CD14-positive monocyte (primary cell): ENCODE measurements at regions not wholly inside any gene's neighbourhood (a gene's known extent, or its start where the extent isn't known, plus 50 kb on each side); places are given as distances from the start of the nearest gene placed in this dataset.

ENCODE experiments used
- DNase-seq, 3 donors: peaks; one replicate each; pipeline ENCODE4 v3.0.0-alpha.2; 2011 to 2022
- H2AFZ ChIP-seq: 2 replicates; pipeline ENCODE4 v1.6.0; 2012; ENCODE audit warnings: mild to moderate bottlenecking, low read depth, low read length, inconsistent platforms; ENCODE audit not compliant: insufficient read depth, poor library complexity, severe bottlenecking
- H3K27ac ChIP-seq, 2 donors: 1 replicate in 1 of 2; 2 replicates in 1 of 2; pipeline ENCODE4 v1.5.1; 2012 to 2013; ENCODE audit warnings: low read length in 2 of 2, control low read depth in 1 of 2, inconsistent platforms in 1 of 2, low read depth in 1 of 2, mild to moderate bottlenecking in 1 of 2
- H3K27me3 ChIP-seq, 2 donors: one replicate each; pipeline versions ENCODE4 v1.6.0 to v1.6.1; 2011 to 2013; ENCODE audit warnings: low read length in 2 of 2; ENCODE audit not compliant: control insufficient read depth in 2 of 2, insufficient read depth in 2 of 2
- H3K36me3 ChIP-seq, 2 donors: replicated peaks in 1 of 2; 1 replicate in 1 of 2; 2 replicates in 1 of 2; pipeline versions ENCODE4 v1.5.1 to v1.6.1; 2012 to 2013; ENCODE audit warnings: low read length in 2 of 2, control low read depth in 1 of 2, inconsistent platforms in 1 of 2, mild to moderate bottlenecking in 1 of 2; ENCODE audit not compliant: insufficient read depth in 2 of 2, control insufficient read depth in 1 of 2
- H3K4me1 ChIP-seq, 2 donors: 1 replicate in 1 of 2; 2 replicates in 1 of 2; pipeline versions ENCODE4 v1.5.1 to v1.6.1; 2012 to 2013; ENCODE audit warnings: low read length in 2 of 2, control low read depth in 1 of 2, inconsistent platforms in 1 of 2, mild to moderate bottlenecking in 1 of 2, moderate library complexity in 1 of 2; ENCODE audit not compliant: insufficient read depth in 2 of 2, control insufficient read depth in 1 of 2
- H3K4me2 ChIP-seq: replicated peaks from 2 replicates; pipeline ENCODE3; 2012; ENCODE audit warnings: low read length, moderate library complexity, mild to moderate bottlenecking; ENCODE audit not compliant: poor library complexity, severe bottlenecking; ENCODE audit errors: extremely low read depth
- H3K4me3 ChIP-seq, 3 experiments: fragments of 200-600 bp in 1 of 3; sonication (generic) in 1 of 3; replicated peaks in 1 of 3; 1 replicate in 2 of 3; 2 replicates in 1 of 3; pipeline ENCODE4 v1.5.1; 2011 to 2013; ENCODE audit warnings: low read length in 3 of 3, mild to moderate bottlenecking in 3 of 3, control low read depth in 2 of 3, low read depth in 2 of 3, inconsistent platforms in 1 of 3, moderate library complexity in 1 of 3
- H3K79me2 ChIP-seq: 2 replicates; pipeline ENCODE4 v1.6.0; 2012; ENCODE audit warnings: mild to moderate bottlenecking, control low read depth, inconsistent platforms, low read length, moderate library complexity; ENCODE audit not compliant: insufficient read depth
- H3K9ac ChIP-seq: 2 replicates; pipeline ENCODE4 v1.6.0; 2017; ENCODE audit warnings: low read length, mild to moderate bottlenecking; ENCODE audit not compliant: insufficient read depth, poor library complexity, severe bottlenecking
- H3K9me3 ChIP-seq, 2 donors: replicated peaks in 1 of 2; 1 replicate in 1 of 2; 2 replicates in 1 of 2; pipeline versions ENCODE4 v1.5.1 to v1.6.1; 2012 to 2013; ENCODE audit warnings: low read length in 2 of 2, control low read depth in 1 of 2; ENCODE audit not compliant: control insufficient read depth in 1 of 2, insufficient read depth in 1 of 2
- H4K20me1 ChIP-seq: 2 replicates; pipeline ENCODE4 v1.6.0; 2012; ENCODE audit warnings: mild to moderate bottlenecking, low read length, control low read depth, moderate library complexity; ENCODE audit not compliant: insufficient read depth
- H3K27ac Mint-ChIP-seq, 7 donors: one replicate each; pipeline ENCODE4 v1.8.0; 2020; ENCODE audit warnings: mild to moderate bottlenecking in 7 of 7, mixed read lengths in 7 of 7, moderate library complexity in 6 of 7, inconsistent platforms in 2 of 7
- H3K27me3 Mint-ChIP-seq, 3 donors: one replicate each; pipeline ENCODE4 v1.8.0; 2021 to 2022; ENCODE audit warnings: low read depth in 3 of 3, mild to moderate bottlenecking in 3 of 3, mixed read lengths in 3 of 3, moderate library complexity in 3 of 3, inconsistent platforms in 1 of 3
- H3K36me3 Mint-ChIP-seq, 2 donors: one replicate each; pipeline ENCODE4 v1.8.0; 2020; ENCODE audit warnings: mixed read lengths in 2 of 2, inconsistent platforms in 1 of 2, mild to moderate bottlenecking in 1 of 2
- H3K4me1 Mint-ChIP-seq: one replicate; pipeline ENCODE4 v1.8.0; 2020; ENCODE audit warnings: mild to moderate bottlenecking, mixed read lengths
- H3K4me3 Mint-ChIP-seq, 2 donors: one replicate each; pipeline ENCODE4 v1.8.0; 2020; ENCODE audit warnings: mild to moderate bottlenecking in 2 of 2, mixed read lengths in 2 of 2, moderate library complexity in 1 of 2
- H3K9me3 Mint-ChIP-seq, 7 donors: one replicate each; pipeline ENCODE4 v1.8.0; 2020 to 2022; ENCODE audit warnings: mixed read lengths in 7 of 7, mild to moderate bottlenecking in 6 of 7, moderate library complexity in 6 of 7, inconsistent platforms in 2 of 7
- CTCF ChIP-seq: fragments of 200-600 bp; IDR thresholded peaks from one replicate; pipeline ENCODE4 v1.8.0; 2022; ENCODE audit warnings: antibody characterized with exemption, mild to moderate bottlenecking
- WGBS: methylation state at CpG from one replicate; pipeline ENCODE4 v1.1.5; 2013; ENCODE audit warnings: missing lambda C conversion rate; ENCODE audit not compliant: insufficient coverage; 5-methylcytosine and 5-hydroxymethylcytosine counted together
- intact Hi-C, 2 donors: fragments of 100-400 bp; cut with micrococcal nuclease; formaldehyde crosslinking; loops; one replicate each; pipeline versions ENCODE4 v1.15.0 to v1.15.1; 2023

GRCh38 chrX:5057786-5058185 lies 1170.9 kb downstream of the NLGN4X start:
- H3K4me3 ChIP-seq: no peak overlapping the region
- no peak overlapping the region for H2AFZ ChIP-seq
- Mint-ChIP-seq H3K4me3 (no peak overlapping the region), H3K9me3 (peaks cover 0 to 3% (median 0%) of the 10 kb centered on the region in 7 donors), H3K4me1 (peaks cover 4% of the 10 kb centered on the region), H3K36me3 (no peaks in the 10 kb centered on the region), H3K27me3 (no peaks in the 10 kb centered on the region), H3K27ac (no peak overlapping the region)
- H3K27me3 ChIP-seq: no peaks in the 10 kb centered on the region
- H3K9me3 ChIP-seq: no peaks in the 10 kb centered on the region
- no peaks in the 10 kb centered on the region for H3K79me2 ChIP-seq
- no peak overlapping the region for H3K9ac ChIP-seq
- no peak overlapping the region for H3K27ac ChIP-seq
- DNase-seq: no peak
- no peaks in the 10 kb centered on the region for H4K20me1 ChIP-seq
- no peak overlapping the region for H3K4me2 ChIP-seq
- H3K36me3 ChIP-seq: no peaks in the 10 kb centered on the region
- H3K4me1 ChIP-seq: no peaks in the 10 kb centered on the region
- WGBS: no CpG with 5 or more reads among the region's 2 CpGs
- intact Hi-C loops: no loop called here
- TF ChIP-seq CTCF: no peak

- no peak overlapping the region for H3K4me3 ChIP-seq
- intact Hi-C loops: no loop called here
- H3K27ac Mint-ChIP-seq: no peak overlapping the region
- no peaks in the 10 kb centered on the region for H3K27me3 ChIP-seq
- H3K4me1 Mint-ChIP-seq: peaks cover 16% of the 10 kb centered on the region
- no peak overlapping the region for H3K4me3 Mint-ChIP-seq
- no peak for TF ChIP-seq CTCF
- H3K4me1 ChIP-seq: peaks cover 11 to 12% of the 10 kb centered on the region in 2 donors
- no peaks in the 10 kb centered on the region for H3K36me3 ChIP-seq
- no peak overlapping the region for H3K9ac ChIP-seq
- H3K27ac ChIP-seq: no peak overlapping the region
- no peak overlapping the region for H2AFZ ChIP-seq
- H3K79me2 ChIP-seq: no peaks in the 10 kb centered on the region
- no peak for DNase-seq
- H4K20me1 ChIP-seq: no peaks in the 10 kb centered on the region
- peaks cover 0 to 13% (median 2%) of the 10 kb centered on the region in 7 donors for H3K9me3 Mint-ChIP-seq
- no peak overlapping the region for H3K4me2 ChIP-seq
- H3K36me3 Mint-ChIP-seq: no peaks in the 10 kb centered on the region
- H3K9me3 ChIP-seq: no peaks in the 10 kb centered on the region
- H3K27me3 Mint-ChIP-seq: no peaks in the 10 kb centered on the region
These were observed 1173.8 kb downstream of the NLGN4X start for GRCh38 chrX:5054852-5055251.
